ENCODE measurements at regions not wholly inside any gene's neighbourhood (a gene's known extent, or its start where the extent isn't known, plus 50 kb on each side); places are given as distances from the start of the nearest gene placed in this dataset.

- Histone ChIP-seq H2AFZ (ENCODE audit: low read length) (no peak overlapping the region), H3K4me3 (ENCODE audit: low read length) (no peak overlapping the region), H3K79me2 (ENCODE audit: low read length) (no peaks in the 10 kb centered on the region), H3F3A (ENCODE audit: low read length, unreplicated experiment) (no peaks in the 10 kb centered on the region), H3K4me1 (ENCODE audit: insufficient read depth, low read length) (peaks cover 12% of the 10 kb centered on the region), H4K20me1 (ENCODE audit: low read length) (no peaks in the 10 kb centered on the region), H3K27me3 (ENCODE audit: low read length) (no peaks in the 10 kb centered on the region), H3K36me3 (ENCODE audit: low read depth, low read length) (no peaks in the 10 kb centered on the region), H3K27ac (ENCODE audit: low read length) (no peak overlapping the region), H3K9ac (ENCODE audit: low read length) (no peak overlapping the region), H3K4me2 (ENCODE audit: low read length) (no peak overlapping the region), H3K9me2 (replicated peaks; ENCODE audit: low read length) (no peaks in the 10 kb centered on the region), H3K9me3 (ENCODE audit: low read length) (no peaks in the 10 kb centered on the region)
- ATAC-seq, result no peak
- BruUV-seq (replicated peaks), result no TSS peak
- intact Hi-C loops (cut with micrococcal nuclease), result no loop called here
- no peak for DNase-seq
- ChIA-PET POLR2A (ENCODE audit: unreplicated experiment) (no interaction called here), CTCF (no interaction called here)
- TF ChIP-seq EZH2 (IDR thresholded peaks at IDR 0.05; ENCODE audit: low read length, unreplicated experiment) (no peak), CTCF (conservative IDR thresholded peaks at IDR 0.05; ENCODE audit: low read depth, low read length) (no peak), EZH2phosphoT487 (IDR thresholded peaks at IDR 0.05; ENCODE audit: borderline replicate concordance, low read length) (no peak)
Observed at GRCh38 chr11:69423181-69423580, 58.3 kb upstream of the LINC01488 start.

- ChIA-PET POLR2A (ENCODE audit: unreplicated experiment) (no interaction called here), CTCF (no interaction called here)
- Histone ChIP-seq H3K27ac (ENCODE audit: low read length) (no peak overlapping the region), H3K4me3 (ENCODE audit: low read length) (no peak overlapping the region), H3K9me3 (ENCODE audit: low read length) (no peaks in the 10 kb centered on the region), H4K20me1 (ENCODE audit: low read length) (no peaks in the 10 kb centered on the region), H3K4me2 (ENCODE audit: low read length) (no peak overlapping the region), H2AFZ (ENCODE audit: low read length) (no peak overlapping the region), H3K4me1 (ENCODE audit: insufficient read depth, low read length) (peaks cover 12% of the 10 kb centered on the region), H3F3A (ENCODE audit: low read length, unreplicated experiment) (no peaks in the 10 kb centered on the region), H3K27me3 (ENCODE audit: low read length) (no peaks in the 10 kb centered on the region), H3K9me2 (replicated peaks; ENCODE audit: low read length) (no peaks in the 10 kb centered on the region), H3K79me2 (ENCODE audit: low read length) (no peaks in the 10 kb centered on the region), H3K9ac (ENCODE audit: low read length) (no peak overlapping the region), H3K36me3 (ENCODE audit: low read depth, low read length) (no peaks in the 10 kb centered on the region)
- ATAC-seq (no peak), DNase-seq (no peak)
- BruUV-seq (replicated peaks), result no TSS peak
- TF ChIP-seq EZH2 (IDR thresholded peaks at IDR 0.05; ENCODE audit: low read length, unreplicated experiment) (no peak), EZH2phosphoT487 (IDR thresholded peaks at IDR 0.05; ENCODE audit: borderline replicate concordance, low read length) (no peak), CTCF (conservative IDR thresholded peaks at IDR 0.05; ENCODE audit: low read depth, low read length) (no peak)
- intact Hi-C loops (cut with micrococcal nuclease), result no loop called here
Observed at GRCh38 chr11:69423611-69424385, 57.7 kb upstream of the LINC01488 start.

- ATAC-seq, result no peak
Observed at GRCh38 chr11:69424748-69425147, 56.7 kb upstream of the LINC01488 start.

More at GRCh38 chr11:69424748-69425147, 56.7 kb upstream of the LINC01488 start:
- no TSS peak for BruUV-seq (replicated peaks)
- no peak overlapping the region for H2AFZ ChIP-seq (ENCODE audit: low read length)
- peaks cover 12% of the 10 kb centered on the region for H3K4me1 ChIP-seq (ENCODE audit: insufficient read depth, low read length)
- no peaks in the 10 kb centered on the region for H4K20me1 ChIP-seq (ENCODE audit: low read length)
- H3K27ac ChIP-seq (ENCODE audit: low read length), result no peak overlapping the region
- CTCF ChIA-PET, result no interaction called here
- H3K9me3 ChIP-seq (ENCODE audit: low read length), result no peaks in the 10 kb centered on the region
- H3K4me3 ChIP-seq (ENCODE audit: low read length), result no peak overlapping the region
- no peak overlapping the region for H3K4me2 ChIP-seq (ENCODE audit: low read length)
- POLR2A ChIA-PET (ENCODE audit: unreplicated experiment), result no interaction called here
- no peaks in the 10 kb centered on the region for H3K27me3 ChIP-seq (ENCODE audit: low read length)
- no peaks in the 10 kb centered on the region for H3F3A ChIP-seq (ENCODE audit: low read length, unreplicated experiment)
- H3K79me2 ChIP-seq (ENCODE audit: low read length), result no peaks in the 10 kb centered on the region
- no peak overlapping the region for H3K9ac ChIP-seq (ENCODE audit: low read length)
- H3K9me2 ChIP-seq (replicated peaks; ENCODE audit: low read length), result no peaks in the 10 kb centered on the region
- intact Hi-C loops (cut with micrococcal nuclease), result no loop called here
- DNase-seq, result no peak
- TF ChIP-seq CTCF (conservative IDR thresholded peaks at IDR 0.05; ENCODE audit: low read depth, low read length) (no peak), EZH2 (IDR thresholded peaks at IDR 0.05; ENCODE audit: low read length, unreplicated experiment) (no peak), EZH2phosphoT487 (IDR thresholded peaks at IDR 0.05; ENCODE audit: borderline replicate concordance, low read length) (no peak)
- H3K36me3 ChIP-seq (ENCODE audit: low read depth, low read length), result no peaks in the 10 kb centered on the region
